COLO668 (cell line): ENCODE measurements at regions not wholly inside any gene's neighbourhood (a gene's known extent, or its start where the extent isn't known, plus 50 kb on each side); places are given as distances from the start of the nearest gene placed in this dataset.
"Not testable (repeated sequence)": the region's sequence is repeated elsewhere in the genome, so short reads cannot be mapped to it uniquely, and the experiment has no call there.

Source experiments
- DNase-seq: peaks from one replicate; lab custom pipeline; 2025; ENCODE audit not compliant: unreplicated experiment; lab: John Stamatoyannopoulos, UW

GRCh38 chrX:131881194-131881593 lies 141.9 kb upstream of the STK26 start:
- DNase-seq = no peak

- not testable (repeated sequence) for DNase-seq
Measured at GRCh38 chrX:131885042-131885441, 138.1 kb upstream of the STK26 start.

- not testable (repeated sequence) for DNase-seq
Measured at GRCh38 chrX:131893857-131894256, 129.2 kb upstream of the STK26 start.

GRCh38 chrX:131894995-131895394 lies 128.1 kb upstream of the STK26 start:
- no peak for DNase-seq

- no peak for DNase-seq
Measured at GRCh38 chrX:131895807-131896206, 127.3 kb upstream of the STK26 start.

GRCh38 chrX:131901546-131901945 lies 121.6 kb upstream of the STK26 start:
- no peak for DNase-seq

GRCh38 chrX:131907488-131908314 lies 115.4 kb upstream of the STK26 start:
- DNase-seq = no peak

- no peak for DNase-seq
Measured at GRCh38 chrX:131910586-131910985, 112.5 kb upstream of the STK26 start.

GRCh38 chrX:131915488-131915887 lies 107.6 kb upstream of the STK26 start:
- DNase-seq = no peak

GRCh38 chrX:131917588-131917987 lies 105.5 kb upstream of the STK26 start:
- DNase-seq = no peak

- no peak for DNase-seq
Measured at GRCh38 chrX:131918839-131919238, 104.3 kb upstream of the STK26 start.

- no peak for DNase-seq
Measured at GRCh38 chrX:131923614-131924250, 99.4 kb upstream of the STK26 start.

- no peak for DNase-seq
Measured at GRCh38 chrX:131938749-131939148, 84.4 kb upstream of the STK26 start.

- DNase-seq = no peak
Measured at GRCh38 chrX:131942034-131942433, 81.1 kb upstream of the STK26 start.

GRCh38 chrX:131944936-131945902 lies 77.9 kb upstream of the STK26 start:
- DNase-seq = no peak

GRCh38 chrX:131951166-131951565 lies 71.9 kb upstream of the STK26 start:
- DNase-seq = no peak

GRCh38 chrX:131955099-131955777 lies 67.9 kb upstream of the STK26 start:
- DNase-seq = no peak

GRCh38 chrX:131958724-131959123 lies 64.4 kb upstream of the STK26 start:
- DNase-seq = no peak

GRCh38 chrX:131970347-131970746 lies 52.8 kb upstream of the STK26 start:
- no peak for DNase-seq
